ENCODE measurements at regions not wholly inside any gene's neighbourhood (a gene's known extent, or its start where the extent isn't known, plus 50 kb on each side); places are given as distances from the start of the nearest gene placed in this dataset.

- no peaks in the 10 kb centered on the region for H3K79me2 ChIP-seq (ENCODE audit: insufficient read depth, low read length)
- peaks cover 3 to 5% of the 10 kb centered on the region in 2 experiments; a peak in 3 of 4 replicates for H3K4me1 Mint-ChIP-seq
- no peaks in the 10 kb centered on the region for H3K27me3 ChIP-seq (ENCODE audit: insufficient read depth, low read length)
- no peaks in the 10 kb centered on the region for H3K36me3 Mint-ChIP-seq (ENCODE audit: insufficient read depth in 1 of 3, low read depth in 3 of 3)
- H4K91ac ChIP-seq (ENCODE audit: insufficient read length, low read depth, low read length) = no peak overlapping the region
- H4K8ac ChIP-seq (replicated peaks; ENCODE audit: insufficient read length, low read depth, low read length) = no peak overlapping the region
- no peak overlapping the region for H2BK120ac ChIP-seq (ENCODE audit: low read depth, low read length, poor library complexity, severe bottlenecking)
- H2AFZ ChIP-seq (ENCODE audit: low read length) = no peak overlapping the region
- no peak overlapping the region for H4K5ac ChIP-seq (ENCODE audit: insufficient read length, low read depth, low read length)
- no peak overlapping the region for H3K4ac ChIP-seq (ENCODE audit: low read depth, low read length)
- H2BK15ac ChIP-seq (ENCODE audit: low read depth, low read length) = no peak overlapping the region
- no peak overlapping the region for H3K27ac Mint-ChIP-seq
- no peak overlapping the region for H3K4me3 Mint-ChIP-seq
- no peaks in the 10 kb centered on the region for H3K23me2 ChIP-seq (ENCODE audit: insufficient read length, low read depth, low read length, poor library complexity, severe bottlenecking)
- H2BK5ac ChIP-seq (ENCODE audit: insufficient read length, low read length) = no peak overlapping the region
- H3K4me2 ChIP-seq (ENCODE audit: insufficient read depth, insufficient read length, low read length) = no peak overlapping the region
- H2AK5ac ChIP-seq (ENCODE audit: insufficient read length, low read length) = no peak overlapping the region
- TF ChIP-seq, protein P1, sequence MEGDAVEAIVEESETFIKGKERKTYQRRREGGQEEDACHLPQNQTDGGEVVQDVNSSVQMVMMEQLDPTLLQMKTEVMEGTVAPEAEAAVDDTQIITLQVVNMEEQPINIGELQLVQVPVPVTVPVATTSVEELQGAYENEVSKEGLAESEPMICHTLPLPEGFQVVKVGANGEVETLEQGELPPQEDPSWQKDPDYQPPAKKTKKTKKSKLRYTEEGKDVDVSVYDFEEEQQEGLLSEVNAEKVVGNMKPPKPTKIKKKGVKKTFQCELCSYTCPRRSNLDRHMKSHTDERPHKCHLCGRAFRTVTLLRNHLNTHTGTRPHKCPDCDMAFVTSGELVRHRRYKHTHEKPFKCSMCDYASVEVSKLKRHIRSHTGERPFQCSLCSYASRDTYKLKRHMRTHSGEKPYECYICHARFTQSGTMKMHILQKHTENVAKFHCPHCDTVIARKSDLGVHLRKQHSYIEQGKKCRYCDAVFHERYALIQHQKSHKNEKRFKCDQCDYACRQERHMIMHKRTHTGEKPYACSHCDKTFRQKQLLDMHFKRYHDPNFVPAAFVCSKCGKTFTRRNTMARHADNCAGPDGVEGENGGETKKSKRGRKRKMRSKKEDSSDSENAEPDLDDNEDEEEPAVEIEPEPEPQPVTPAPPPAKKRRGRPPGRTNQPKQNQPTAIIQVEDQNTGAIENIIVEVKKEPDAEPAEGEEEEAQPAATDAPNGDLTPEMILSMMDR (conservative IDR thresholded peaks at IDR 0.05) = no peak
- no peak for DNase-seq
- no peak overlapping the region for H3K18ac ChIP-seq (ENCODE audit: insufficient read length, low read depth, low read length)
- no peaks in the 10 kb centered on the region for H3K79me1 ChIP-seq (ENCODE audit: insufficient read depth, low read depth, low read length, poor library complexity, severe bottlenecking)
- H3T11ph ChIP-seq (ENCODE audit: low read length) = no peak overlapping the region
- no peaks in the 10 kb centered on the region for H3K27me3 Mint-ChIP-seq (ENCODE audit: low read depth)
- no peak overlapping the region for H3K56ac ChIP-seq (ENCODE audit: insufficient read length, low read depth, low read length)
- no peaks in the 10 kb centered on the region for H3K4me1 ChIP-seq (ENCODE audit: insufficient read depth, low read length)
- no peaks in the 10 kb centered on the region for H4K20me1 ChIP-seq (ENCODE audit: control insufficient read depth, insufficient read depth, insufficient read length)
- WGBS (ENCODE audit: extremely low coverage, insufficient read length, low lambda C conversion rate) = no CpG with 5 or more reads among the region's 3 CpGs
- H3K27ac ChIP-seq (ENCODE audit: insufficient read length, low read depth, low read length) = no peak overlapping the region
- H2BK12ac ChIP-seq (ENCODE audit: insufficient read length, low read depth, low read length) = no peak overlapping the region
- H3K9me3 Mint-ChIP-seq = no peaks in the 10 kb centered on the region
- H3K23ac ChIP-seq (ENCODE audit: insufficient read length, low read depth, low read length) = no peak overlapping the region
- H3K14ac ChIP-seq (ENCODE audit: insufficient read depth, low read length) = no peak overlapping the region
- H3K9ac ChIP-seq (ENCODE audit: extremely low read depth, insufficient read length, low read length) = no peak overlapping the region
- no peak overlapping the region for H2BK20ac ChIP-seq (ENCODE audit: low read depth, low read length, poor library complexity, severe bottlenecking)
- no peaks in the 10 kb centered on the region for H3K9me3 ChIP-seq (ENCODE audit: control insufficient read depth, low read depth, low read length)
These were observed 277.4 kb upstream of the MC4R start for GRCh38 chr18:60649842-60650536.
